Smooth muscle cell (in vitro differentiated cells): ENCODE measurements at regions not wholly inside any gene's neighbourhood (a gene's known extent, or its start where the extent isn't known, plus 50 kb on each side); places are given as distances from the start of the nearest gene placed in this dataset.

Experiments used
- DNase-seq: peaks from one replicate; lab custom pipeline; 2025; ENCODE audit not compliant: unreplicated experiment; lab: John Stamatoyannopoulos, UW
- H2AFZ ChIP-seq: fragments of 200-600 bp; sonication (generic); 2 replicates; pipeline ENCODE4 v1.6.0; 2016; ENCODE audit warnings: antibody characterized with exemption, low read depth, mild to moderate bottlenecking
- H3F3A ChIP-seq: fragments of 200-600 bp; sonication (generic); 2 replicates; pipeline ENCODE4 v1.6.0; 2017; ENCODE audit warnings: antibody characterized with exemption, low read depth
- H3K27ac ChIP-seq: fragments of 200-600 bp; sonication (generic); 2 replicates; pipeline ENCODE4 v1.5.1; 2016; ENCODE audit warnings: low read depth, mild to moderate bottlenecking
- H3K27me3 ChIP-seq: fragments of 200-600 bp; sonication (generic); 2 replicates; pipeline ENCODE4 v1.6.1; 2016; ENCODE audit warnings: low read depth, mild to moderate bottlenecking
- H3K36me3 ChIP-seq: fragments of 200-600 bp; sonication (generic); 2 replicates; pipeline ENCODE4 v1.5.1; 2016; ENCODE audit warnings: low read depth
- H3K4me1 ChIP-seq: fragments of 200-600 bp; sonication (generic); 2 replicates; pipeline ENCODE4 v1.5.1; 2016; ENCODE audit warnings: low read depth
- H3K4me2 ChIP-seq: fragments of 200-600 bp; sonication (generic); 2 replicates; pipeline ENCODE4 v1.6.0; 2016; ENCODE audit warnings: mild to moderate bottlenecking
- H3K4me3 ChIP-seq: fragments of 200-600 bp; sonication (generic); 2 replicates; pipeline ENCODE4 v1.5.1; 2016; ENCODE audit warnings: mild to moderate bottlenecking
- H3K79me2 ChIP-seq: fragments of 200-600 bp; sonication (generic); 2 replicates; pipeline ENCODE4 v1.6.0; 2016; ENCODE audit warnings: low read depth, mild to moderate bottlenecking
- H3K9ac ChIP-seq: fragments of 200-600 bp; sonication (generic); 2 replicates; pipeline ENCODE4 v1.6.0; 2016; ENCODE audit warnings: low read depth
- H3K9me3 ChIP-seq: fragments of 200-600 bp; sonication (generic); replicated peaks from 2 replicates; pipeline ENCODE4 v1.5.1; 2016; ENCODE audit warnings: low read depth
- H4K20me1 ChIP-seq: fragments of 200-600 bp; sonication (generic); 2 replicates; pipeline ENCODE4 v1.6.0; 2016; ENCODE audit warnings: low read depth
- WGBS: methylation state at CpG from one replicate; pipeline ENCODE4 v1.1.7; 2016; ENCODE audit warnings: low lambda C conversion rate; 5-methylcytosine and 5-hydroxymethylcytosine counted together
- TF ChIP-seq, protein P1 (sequence below): fragments of 200-600 bp; sonication (generic); IDR thresholded peaks from 2 replicates; pipeline ENCODE4 v1.5.1; 2017; ENCODE audit warnings: borderline replicate concordance, mild to moderate bottlenecking, antibody characterized with exemption; ENCODE audit not compliant: insufficient read depth, poor library complexity, severe bottlenecking

DNA sequence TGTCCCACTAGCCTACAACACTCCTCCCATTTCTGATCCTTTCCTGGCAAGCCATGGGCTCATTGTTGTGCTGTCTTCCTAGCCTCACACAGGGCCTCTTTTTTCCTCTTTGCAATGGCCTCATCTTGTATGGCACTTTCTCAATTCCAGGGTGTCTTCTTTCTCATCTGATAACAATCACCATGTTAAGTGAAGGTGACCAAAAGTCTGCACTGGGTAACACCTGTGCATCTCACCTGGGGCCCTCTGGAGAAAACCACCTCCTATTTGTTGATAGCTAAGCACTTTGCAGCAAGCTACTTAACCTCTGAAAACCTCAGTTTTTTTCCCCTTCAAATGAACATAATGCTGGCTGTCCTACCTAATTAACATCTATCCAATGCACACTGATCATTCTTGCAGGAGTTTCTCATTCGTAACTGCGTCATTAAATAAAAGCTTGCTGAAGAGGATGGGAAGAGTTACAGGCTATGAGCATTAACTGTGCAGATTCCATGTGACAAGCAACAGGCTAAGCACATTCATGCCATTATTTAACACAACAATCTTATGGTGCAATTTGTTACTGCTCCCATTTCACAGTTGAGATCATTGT, 60.1 kb upstream of the STK32A start:
- H3K9ac ChIP-seq: no peak overlapping the region
- no peak overlapping the region for H2AFZ ChIP-seq
- H3K9me3 ChIP-seq: no peaks in the 10 kb centered on the region
- H3K4me1 ChIP-seq: no peaks in the 10 kb centered on the region
- H3K79me2 ChIP-seq: no peaks in the 10 kb centered on the region
- H3K4me3 ChIP-seq: no peak overlapping the region
- H4K20me1 ChIP-seq: no peaks in the 10 kb centered on the region
- no peak for DNase-seq
- 98% methylated on average over 2 of the region's 2 CpGs for WGBS
- H3F3A ChIP-seq: peaks cover 2% of the 10 kb centered on the region
- TF ChIP-seq, protein P1, sequence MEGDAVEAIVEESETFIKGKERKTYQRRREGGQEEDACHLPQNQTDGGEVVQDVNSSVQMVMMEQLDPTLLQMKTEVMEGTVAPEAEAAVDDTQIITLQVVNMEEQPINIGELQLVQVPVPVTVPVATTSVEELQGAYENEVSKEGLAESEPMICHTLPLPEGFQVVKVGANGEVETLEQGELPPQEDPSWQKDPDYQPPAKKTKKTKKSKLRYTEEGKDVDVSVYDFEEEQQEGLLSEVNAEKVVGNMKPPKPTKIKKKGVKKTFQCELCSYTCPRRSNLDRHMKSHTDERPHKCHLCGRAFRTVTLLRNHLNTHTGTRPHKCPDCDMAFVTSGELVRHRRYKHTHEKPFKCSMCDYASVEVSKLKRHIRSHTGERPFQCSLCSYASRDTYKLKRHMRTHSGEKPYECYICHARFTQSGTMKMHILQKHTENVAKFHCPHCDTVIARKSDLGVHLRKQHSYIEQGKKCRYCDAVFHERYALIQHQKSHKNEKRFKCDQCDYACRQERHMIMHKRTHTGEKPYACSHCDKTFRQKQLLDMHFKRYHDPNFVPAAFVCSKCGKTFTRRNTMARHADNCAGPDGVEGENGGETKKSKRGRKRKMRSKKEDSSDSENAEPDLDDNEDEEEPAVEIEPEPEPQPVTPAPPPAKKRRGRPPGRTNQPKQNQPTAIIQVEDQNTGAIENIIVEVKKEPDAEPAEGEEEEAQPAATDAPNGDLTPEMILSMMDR: no peak
- no peak overlapping the region for H3K4me2 ChIP-seq
- H3K27ac ChIP-seq: no peak overlapping the region
- H3K36me3 ChIP-seq: no peaks in the 10 kb centered on the region
- H3K27me3 ChIP-seq: no peaks in the 10 kb centered on the region

DNA sequence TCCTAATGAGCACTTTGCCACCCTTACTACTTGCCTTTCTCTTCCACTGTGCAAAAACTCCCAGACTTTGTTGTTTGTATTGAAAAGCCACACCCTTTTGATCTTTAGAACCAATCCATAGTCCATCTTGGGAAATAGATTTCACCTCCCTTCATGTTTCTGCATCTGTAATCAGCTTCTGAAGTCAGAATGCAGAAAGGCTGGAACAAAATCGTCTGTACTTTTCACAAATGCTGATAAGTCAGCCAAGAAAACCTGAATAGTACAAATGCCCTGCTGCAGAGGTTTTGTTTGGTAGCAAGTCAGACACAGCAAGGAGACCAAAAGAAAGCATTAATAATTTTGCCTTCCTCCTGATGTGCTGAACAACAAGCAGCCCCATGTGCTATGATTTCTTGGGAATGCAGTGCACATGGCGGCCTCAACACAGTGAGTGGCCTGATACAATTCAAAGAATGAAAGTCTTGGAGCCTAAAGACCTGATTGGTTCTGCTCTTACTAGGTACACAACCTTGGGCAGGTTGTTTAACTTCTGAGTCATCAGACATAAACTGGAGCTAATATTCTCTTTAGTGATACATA, 59.2 kb upstream of the STK32A start:
- TF ChIP-seq, protein P1: no peak
- Histone ChIP-seq H3K27ac (no peak overlapping the region), H3K4me1 (no peaks in the 10 kb centered on the region), H3K9me3 (no peaks in the 10 kb centered on the region), H2AFZ (no peak overlapping the region), H4K20me1 (no peaks in the 10 kb centered on the region), H3K9ac (no peak overlapping the region), H3K27me3 (no peaks in the 10 kb centered on the region), H3K79me2 (no peaks in the 10 kb centered on the region), H3K4me3 (no peak overlapping the region), H3K4me2 (no peak overlapping the region), H3K36me3 (no peaks in the 10 kb centered on the region), H3F3A (no peaks in the 10 kb centered on the region)
- no peak for DNase-seq
- 89% methylated on average over 2 of the region's 2 CpGs for WGBS

DNA sequence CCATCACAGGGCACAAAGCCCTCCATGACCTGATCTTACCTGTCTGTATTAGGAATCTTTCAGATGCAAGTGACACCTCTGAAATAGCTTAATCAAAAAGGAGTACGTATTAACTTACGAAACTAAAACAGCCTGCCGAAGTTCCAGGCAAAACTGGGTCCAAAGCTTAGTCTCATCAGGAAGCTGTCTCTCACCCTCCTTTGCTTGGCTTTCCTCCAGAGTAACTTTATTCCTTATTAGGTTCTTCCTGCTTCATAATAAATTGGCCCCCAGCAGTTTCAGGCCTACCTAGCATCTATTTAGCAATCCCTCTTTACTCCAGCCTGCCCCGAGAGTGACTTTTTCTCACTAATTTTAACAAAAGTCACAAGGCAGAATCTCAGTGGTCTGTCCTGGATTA, 58.4 kb upstream of the STK32A start:
- Histone ChIP-seq H3K36me3 (no peaks in the 10 kb centered on the region), H3F3A (no peaks in the 10 kb centered on the region), H4K20me1 (no peaks in the 10 kb centered on the region), H3K4me2 (no peak overlapping the region), H3K27me3 (no peaks in the 10 kb centered on the region), H2AFZ (no peak overlapping the region), H3K9me3 (no peaks in the 10 kb centered on the region), H3K27ac (no peak overlapping the region), H3K4me3 (no peak overlapping the region), H3K79me2 (no peaks in the 10 kb centered on the region), H3K4me1 (no peaks in the 10 kb centered on the region), H3K9ac (no peak overlapping the region)
- TF ChIP-seq, protein P1: no peak
- no peak for DNase-seq
- 96% methylated on average over 4 of the region's 4 CpGs for WGBS
